NT2/D1 (cell line): ENCODE measurements at regions not wholly inside any gene's neighbourhood (a gene's known extent, or its start where the extent isn't known, plus 50 kb on each side); places are given as distances from the start of the nearest gene placed in this dataset.

Experiments used
- DNase-seq: peaks from one replicate; pipeline ENCODE4 v3.0.0-alpha.2; 2011; ENCODE audit warnings: low read depth, low spot score
- H3K27me3 ChIP-seq: 2 replicates; pipeline ENCODE4 v1.6.0; 2011; ENCODE audit warnings: mild to moderate bottlenecking; ENCODE audit not compliant: insufficient read length, insufficient read depth
- H3K36me3 ChIP-seq: 2 replicates; pipeline ENCODE4 v1.6.1; 2011; ENCODE audit warnings: mild to moderate bottlenecking, low read length, mixed read lengths; ENCODE audit not compliant: insufficient read depth, insufficient read length
- H3K4me1 ChIP-seq: 2 replicates; pipeline ENCODE4 v1.5.1; 2011; ENCODE audit not compliant: insufficient read depth, insufficient read length
- H3K4me3 ChIP-seq: 2 replicates; pipeline ENCODE4 v1.5.1; 2011; ENCODE audit warnings: low read depth; ENCODE audit not compliant: insufficient read length
- H3K9ac ChIP-seq: 2 replicates; pipeline ENCODE4 v1.6.0; 2011; ENCODE audit warnings: low read depth; ENCODE audit not compliant: insufficient read length
- H3K9me3 ChIP-seq: 2 replicates; pipeline ENCODE4 v1.5.1; 2011; ENCODE audit warnings: mild to moderate bottlenecking, low read length; ENCODE audit not compliant: insufficient read depth
- SUZ12 ChIP-seq: IDR thresholded peaks from 2 replicates; pipeline ENCODE4 v1.6.1; 2011; ENCODE audit not compliant: insufficient read length, insufficient read depth; ENCODE audit errors: extremely low read depth
- YY1 ChIP-seq: IDR thresholded peaks from 2 replicates; pipeline ENCODE4 v1.6.1; 2011; ENCODE audit not compliant: insufficient read length, insufficient read depth
- ZNF274 ChIP-seq: IDR thresholded peaks from 2 replicates; pipeline ENCODE4 v1.6.1; 2011; ENCODE audit warnings: mild to moderate bottlenecking, low read depth, low read length

DNA sequence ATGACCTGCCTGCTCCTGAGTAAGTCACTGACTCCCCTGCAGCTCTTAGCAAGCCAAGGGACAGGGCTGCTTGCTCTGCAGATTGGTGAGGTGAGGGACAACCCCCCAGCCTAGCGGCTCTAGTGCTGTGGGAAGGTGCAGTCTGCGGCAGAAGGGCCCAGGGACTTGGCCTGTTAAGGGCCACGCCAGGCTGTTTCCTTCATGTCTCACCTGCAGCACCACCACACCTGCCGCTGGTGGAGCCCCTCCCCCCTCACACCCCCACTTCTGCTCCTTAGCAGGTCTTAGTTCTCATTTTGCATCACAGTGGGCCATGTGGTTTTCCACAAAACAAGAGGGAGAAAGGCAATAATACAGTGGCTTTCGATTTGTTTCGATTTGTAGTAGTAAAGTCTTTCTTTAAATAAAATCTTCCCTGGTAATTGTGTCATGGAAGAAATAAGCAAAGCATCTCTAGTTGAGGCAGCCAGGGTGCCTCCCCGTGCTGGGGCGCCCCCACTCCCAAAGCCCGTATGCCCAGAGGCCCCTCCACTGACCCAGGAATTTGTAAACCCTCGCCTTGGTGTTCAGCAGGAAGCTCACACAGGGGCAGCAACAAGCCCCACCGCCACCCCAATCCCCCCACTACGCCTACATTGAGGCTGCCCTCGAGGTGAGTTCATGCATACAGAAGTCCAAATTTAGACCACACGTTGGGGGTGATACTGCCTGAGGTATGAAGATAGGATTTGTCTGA, 86.5 kb upstream of the CLDN5 start:
- Histone ChIP-seq H3K27me3 (no peaks in the 10 kb centered on the region), H3K4me3 (no peak overlapping the region), H3K9ac (peak overlapping the region; percentile 21), H3K9me3 (no peaks in the 10 kb centered on the region), H3K4me1 (peaks cover 11% of the 10 kb centered on the region), H3K36me3 (no peaks in the 10 kb centered on the region)
- TF ChIP-seq YY1 (no peak), SUZ12 (no peak), ZNF274 (no peak)
- no peak for DNase-seq

DNA sequence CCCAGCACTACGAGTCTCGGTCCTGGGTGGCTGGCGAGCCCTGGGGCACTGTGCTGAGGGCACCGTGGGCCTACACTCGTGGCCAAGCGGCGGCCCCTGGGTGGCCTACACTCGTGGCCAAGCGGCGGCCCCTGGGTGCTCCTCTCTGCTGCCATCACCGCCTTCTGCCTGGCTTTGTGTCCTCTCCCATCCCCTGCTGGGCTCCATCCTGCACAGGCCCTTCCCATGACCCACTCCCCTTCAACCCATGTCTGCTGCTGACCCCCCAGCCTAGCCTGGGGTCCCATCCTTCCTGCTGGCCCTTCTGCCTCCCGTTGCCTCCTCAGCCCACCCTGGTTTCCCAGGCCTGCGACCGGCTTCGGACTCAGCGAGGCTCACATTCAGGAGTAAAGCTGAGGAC, 87.4 kb upstream of the CLDN5 start:
- TF ChIP-seq ZNF274: no peak
- no peak for TF ChIP-seq SUZ12
- TF ChIP-seq YY1: no peak
- DNase-seq: no peak
- Histone ChIP-seq H3K9me3 (no peaks in the 10 kb centered on the region), H3K4me3 (no peak overlapping the region), H3K4me1 (peaks cover 11% of the 10 kb centered on the region), H3K36me3 (no peaks in the 10 kb centered on the region), H3K9ac (no peak overlapping the region), H3K27me3 (no peaks in the 10 kb centered on the region)

DNA sequence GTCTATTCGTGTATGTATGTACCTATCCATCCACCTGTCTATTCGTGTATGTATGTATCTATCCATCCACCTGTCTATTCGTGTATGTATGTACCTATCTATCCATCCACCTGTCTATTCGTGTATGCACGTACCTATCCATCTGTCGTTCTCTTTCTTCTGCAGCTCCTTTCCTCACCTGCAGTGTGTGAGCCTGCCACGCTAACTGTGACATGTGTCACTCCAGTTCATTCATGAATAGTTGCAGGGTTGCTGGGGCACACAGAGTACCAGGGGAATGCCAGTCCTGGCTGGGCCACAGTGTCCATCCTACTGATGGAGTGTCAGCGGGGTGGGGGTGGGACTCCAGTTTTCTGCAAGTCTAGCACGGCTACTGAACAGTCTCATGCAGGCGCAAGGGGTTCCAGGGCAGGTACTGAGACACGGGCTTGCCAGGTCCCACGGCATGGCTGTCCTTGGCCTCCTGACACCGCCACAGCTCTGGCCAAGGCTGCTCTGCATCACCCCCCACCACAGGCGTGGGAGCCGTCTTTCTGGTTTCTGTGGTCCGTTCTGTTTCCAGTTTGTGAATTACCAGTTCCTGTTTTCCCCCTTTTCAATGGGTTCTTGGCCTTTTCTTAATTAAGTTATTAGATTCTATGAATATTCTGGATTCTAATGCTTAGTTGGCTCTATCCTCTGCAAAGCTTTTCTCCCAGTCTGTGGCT, 88.8 kb upstream of the CLDN5 start:
- H3K4me3 ChIP-seq: no peak overlapping the region
- no peaks in the 10 kb centered on the region for H3K9me3 ChIP-seq
- no peak overlapping the region for H3K9ac ChIP-seq
- no peaks in the 10 kb centered on the region for H3K36me3 ChIP-seq
- H3K4me1 ChIP-seq: peaks cover 11% of the 10 kb centered on the region
- no peak for DNase-seq
- no peaks in the 10 kb centered on the region for H3K27me3 ChIP-seq
- TF ChIP-seq ZNF274 (no peak), SUZ12 (no peak), YY1 (no peak)

GRCh38 chr22:19614536-19614863, 90.3 kb upstream of the CLDN5 start:
- no peaks in the 10 kb centered on the region for H3K36me3 ChIP-seq
- peaks cover 11% of the 10 kb centered on the region for H3K4me1 ChIP-seq
- H3K9me3 ChIP-seq: no peaks in the 10 kb centered on the region
- no peak for DNase-seq
- H3K4me3 ChIP-seq: no peak overlapping the region
- H3K27me3 ChIP-seq: no peaks in the 10 kb centered on the region
- TF ChIP-seq SUZ12 (no peak), YY1 (no peak), ZNF274 (no peak)
- H3K9ac ChIP-seq: no peak overlapping the region

GRCh38 chr22:19615001-19615461, 90.8 kb upstream of the CLDN5 start:
- no peak for TF ChIP-seq SUZ12
- no peak for TF ChIP-seq ZNF274
- no peak for TF ChIP-seq YY1
- no peak overlapping the region for H3K9ac ChIP-seq
- H3K4me1 ChIP-seq: peaks cover 11% of the 10 kb centered on the region

GRCh38 chr22:19615867-19616581, 91.8 kb upstream of the CLDN5 start:
- no peaks in the 10 kb centered on the region for H3K27me3 ChIP-seq
- H3K4me1 ChIP-seq: peaks cover 5% of the 10 kb centered on the region
- no peaks in the 10 kb centered on the region for H3K36me3 ChIP-seq
- no peak overlapping the region for H3K4me3 ChIP-seq
- no peak overlapping the region for H3K9ac ChIP-seq
- no peak for TF ChIP-seq SUZ12
- DNase-seq: no peak
- H3K9me3 ChIP-seq: no peaks in the 10 kb centered on the region

More at GRCh38 chr22:19615001-19615461, 90.8 kb upstream of the CLDN5 start:
- Histone ChIP-seq H3K27me3 (no peaks in the 10 kb centered on the region), H3K9me3 (no peaks in the 10 kb centered on the region), H3K4me3 (no peak overlapping the region), H3K36me3 (no peaks in the 10 kb centered on the region)
- DNase-seq: no peak
